H1 (cell line): ENCODE measurements at regions not wholly inside any gene's neighbourhood (a gene's known extent, or its start where the extent isn't known, plus 50 kb on each side); places are given as distances from the start of the nearest gene placed in this dataset.
A peak's percentile ranks its signal among the peaks of the same experiment; 100 is the strongest.

Source experiments
- CTCF ChIA-PET: fragments of 300-600 bp; sonication (Branson Sonifier 250); formaldehyde crosslinking; loops from one replicate; lab custom pipeline; 2021; ENCODE audit not compliant: partially characterized antibody; lab: Charles Lee
- POLR2A ChIA-PET: fragments of 300-600 bp; sonication (Branson Sonifier 250); formaldehyde crosslinking; loops from one replicate; lab custom pipeline; 2021; ENCODE audit warnings: inconsistent platforms; ENCODE audit not compliant: partially characterized antibody; lab: Charles Lee
- DNase-seq, 2 experiments: peaks; one replicate each; pipeline versions ENCODE4 v3.0.0 to v3.0.0-alpha.2; 2010 to 2022; ENCODE audit warnings: low spot score in 2 of 2, low read depth in 1 of 2, mixed read lengths in 1 of 2
- FAIRE-seq: peaks from 2 replicates; lab custom pipeline; 2011; peaks lifted over from hg19 to GRCh38; lab: Jason Lieb, UNC
- H2AFZ ChIP-seq: 2 replicates; pipeline ENCODE4 v1.8.1; 2012; ENCODE audit warnings: low read length, inconsistent platforms
- H2AK5ac ChIP-seq: 2 replicates; pipeline ENCODE4 v1.6.1; 2013; ENCODE audit warnings: low read depth, low read length
- H2BK120ac ChIP-seq: replicated peaks from 2 replicates; pipeline ENCODE3; 2013; ENCODE audit warnings: low read depth, low read length, inconsistent platforms
- H2BK12ac ChIP-seq: 2 replicates; pipeline ENCODE4 v1.6.1; 2013; ENCODE audit warnings: low read depth, low read length
- H2BK15ac ChIP-seq: 2 replicates; pipeline ENCODE4 v1.6.1; 2013; ENCODE audit warnings: low read length
- H2BK20ac ChIP-seq: 2 replicates; pipeline ENCODE4 v1.6.1; 2013; ENCODE audit warnings: low read length
- H2BK5ac ChIP-seq: 2 replicates; pipeline ENCODE4 v1.6.1; 2013; ENCODE audit warnings: low read depth, low read length
- H3K14ac ChIP-seq: 2 replicates; pipeline ENCODE4 v1.6.1; 2013; ENCODE audit warnings: inconsistent platforms; ENCODE audit not compliant: insufficient read length
- H3K18ac ChIP-seq: 2 replicates; pipeline ENCODE4 v1.6.1; 2013; ENCODE audit warnings: low read length; ENCODE audit errors: extremely low read depth
- H3K23ac ChIP-seq: 2 replicates; pipeline ENCODE4 v1.6.1; 2013; ENCODE audit warnings: inconsistent platforms; ENCODE audit not compliant: insufficient read length
- H3K23me2 ChIP-seq: 2 replicates; pipeline ENCODE4 v1.6.1; 2013; ENCODE audit warnings: low read depth, low read length
- H3K27ac ChIP-seq: 2 replicates; pipeline ENCODE4 v1.6.1; 2011; ENCODE audit warnings: low read depth, low read length, inconsistent platforms
- H3K27me3 ChIP-seq, 4 experiments: replicated peaks in 1 of 4; 1 replicate in 1 of 4; 2 replicates in 3 of 4; pipeline versions ENCODE4 v1.6.1 to v1.8.1; 2011 to 2013; ENCODE audit warnings: low read length in 3 of 4, mild to moderate bottlenecking in 3 of 4, inconsistent platforms in 2 of 4, mixed read lengths in 2 of 4, moderate library complexity in 1 of 4; ENCODE audit not compliant: control insufficient read depth in 3 of 4, insufficient read depth in 3 of 4; ENCODE audit errors: extremely low read depth in 1 of 4
- H3K36me3 ChIP-seq, 4 experiments: 2 replicates each; pipeline versions ENCODE4 v1.6.1 to v1.8.1; 2011 to 2013; ENCODE audit warnings: mild to moderate bottlenecking in 4 of 4, low read length in 3 of 4, moderate library complexity in 2 of 4, control low read depth in 1 of 4, inconsistent platforms in 1 of 4; ENCODE audit not compliant: insufficient read depth in 4 of 4, control insufficient read depth in 2 of 4
- H3K4ac ChIP-seq: replicated peaks from 2 replicates; pipeline ENCODE3; 2013; ENCODE audit warnings: low read length, low read depth, mixed read lengths, inconsistent platforms; ENCODE audit not compliant: insufficient read length
- H3K4me1 ChIP-seq, 4 experiments: replicated peaks in 1 of 4; 1 replicate in 1 of 4; 2 replicates in 3 of 4; pipeline versions ENCODE4 v1.6.1 to v1.8.1; 2011 to 2013; ENCODE audit warnings: low read length in 3 of 4, inconsistent platforms in 2 of 4, mixed read lengths in 1 of 4; ENCODE audit not compliant: insufficient read depth in 4 of 4, control insufficient read depth in 3 of 4
- H3K4me2 ChIP-seq, 2 experiments: 2 replicates each; pipeline versions ENCODE4 v1.6.1 to v1.8.1; 2011 to 2013; ENCODE audit warnings: low read depth in 2 of 2, low read length in 2 of 2, control low read depth in 1 of 2, inconsistent platforms in 1 of 2, mild to moderate bottlenecking in 1 of 2; ENCODE audit not compliant: insufficient read depth in 1 of 2
- H3K4me3 ChIP-seq, 4 experiments: fragments of 200-600, 300-600 bp in 1 of 4; sonication (generic), shearing (Covaris generic), sonication (Bioruptor Twin) in 1 of 4; 2 replicates each; pipeline versions ENCODE4 v1.5.1 to v1.8.1; 2011 to 2016; ENCODE audit warnings: low read length in 4 of 4, low read depth in 3 of 4, control low read depth in 2 of 4, inconsistent platforms in 2 of 4, mild to moderate bottlenecking in 2 of 4, mixed read lengths in 1 of 4, moderate library complexity in 1 of 4; ENCODE audit not compliant: insufficient read depth in 2 of 4; ENCODE audit errors: extremely low read depth in 1 of 4
- H3K56ac ChIP-seq: replicated peaks from 2 replicates; pipeline ENCODE3; 2013; ENCODE audit warnings: low read depth, mild to moderate bottlenecking, mixed read lengths, low read length, inconsistent platforms; ENCODE audit not compliant: insufficient read length
- H3K79me1 ChIP-seq: 2 replicates; pipeline ENCODE4 v1.6.1; 2013; ENCODE audit warnings: low read depth, low read length, control low read depth
- H3K79me2 ChIP-seq, 2 experiments: 2 replicates each; pipeline versions ENCODE4 v1.6.1 to v1.8.1; 2012 to 2013; ENCODE audit warnings: low read length in 2 of 2, mild to moderate bottlenecking in 2 of 2, inconsistent platforms in 1 of 2; ENCODE audit not compliant: insufficient read depth in 2 of 2, control insufficient read depth in 1 of 2
- H3K9ac ChIP-seq, 4 experiments: replicated peaks in 1 of 4; 1 replicate in 1 of 4; 2 replicates in 3 of 4; pipeline versions ENCODE4 v1.6.1 to v1.8.1; 2011 to 2013; ENCODE audit warnings: low read depth in 3 of 4, low read length in 3 of 4, control low read depth in 2 of 4, mild to moderate bottlenecking in 2 of 4, moderate library complexity in 2 of 4, inconsistent platforms in 1 of 4; ENCODE audit errors: extremely low read depth in 1 of 4
- H3K9me3 ChIP-seq, 2 experiments: 2 replicates each; pipeline versions ENCODE4 v1.6.1 to v1.8.1; 2012 to 2013; ENCODE audit warnings: mild to moderate bottlenecking in 2 of 2, moderate library complexity in 2 of 2, control low read depth in 1 of 2, inconsistent platforms in 1 of 2, low read depth in 1 of 2, low read length in 1 of 2, mixed read lengths in 1 of 2; ENCODE audit not compliant: insufficient read depth in 2 of 2
- H4K20me1 ChIP-seq, 2 experiments: replicated peaks in 1 of 2; 2 replicates each; pipeline versions ENCODE3 to v1.8.1; 2011 to 2013; ENCODE audit warnings: inconsistent platforms in 2 of 2, low read length in 2 of 2, mild to moderate bottlenecking in 1 of 2; ENCODE audit not compliant: insufficient read depth in 2 of 2, control insufficient read depth in 1 of 2
- H4K5ac ChIP-seq: 2 replicates; pipeline ENCODE4 v1.6.1; 2013; ENCODE audit warnings: low read length, low read depth, mixed read lengths, inconsistent platforms; ENCODE audit not compliant: insufficient read length
- H4K8ac ChIP-seq: 2 replicates; pipeline ENCODE4 v1.8.0; 2013; ENCODE audit warnings: mild to moderate bottlenecking, moderate library complexity, low read length, inconsistent platforms; ENCODE audit not compliant: insufficient read depth; ENCODE audit errors: extremely low read depth
- H4K91ac ChIP-seq: replicated peaks from 2 replicates; pipeline ENCODE3; 2013; ENCODE audit warnings: low read length, mixed read lengths, inconsistent platforms; ENCODE audit not compliant: insufficient read length
- KDM5A ChIP-seq: fragments of 200-600 bp; IDR thresholded peaks from 2 replicates; pipeline ENCODE4 v1.7.1; 2012; ENCODE audit warnings: mild to moderate bottlenecking, low read length, inconsistent platforms, mixed read lengths
- RAD21 ChIP-seq, 2 experiments: IDR thresholded peaks in 1 of 2; conservative IDR thresholded peaks in 1 of 2; 2 replicates each; pipeline ENCODE4 v1.6.1; 2011; ENCODE audit warnings: low read depth in 2 of 2, low read length in 2 of 2, improper control_type of control experiment in 1 of 2, inconsistent platforms in 1 of 2, mild to moderate bottlenecking in 1 of 2, moderate library complexity in 1 of 2
- RXRA ChIP-seq: IDR thresholded peaks from 2 replicates; pipeline ENCODE4 v1.6.1; 2011; ENCODE audit warnings: low read depth, mild to moderate bottlenecking, low read length, moderate library complexity; ENCODE audit not compliant: insufficient read depth
- SP1 ChIP-seq: IDR thresholded peaks from 2 replicates; pipeline ENCODE4 v1.6.1; 2011; ENCODE audit warnings: low read depth, low read length
- TAF1 ChIP-seq: IDR thresholded peaks from 2 replicates; pipeline ENCODE4 v1.6.1; 2011; ENCODE audit warnings: mild to moderate bottlenecking, low read depth, low read length
- TCF12 ChIP-seq: IDR thresholded peaks from 2 replicates; pipeline ENCODE4 v1.6.1; 2011; ENCODE audit warnings: low read depth, mild to moderate bottlenecking, low read length
- WGBS, 2 experiments: shearing (Covaris generic) in 1 of 2; methylation state at CpG; one replicate each; pipeline versions ENCODE4 v1.1.6 to v1.1.7; 2013 to 2015; ENCODE audit warnings: low lambda C conversion rate in 2 of 2, mixed read lengths in 2 of 2, inconsistent platforms in 1 of 2, low coverage in 1 of 2, missing lambda C conversion rate in 1 of 2; ENCODE audit not compliant: insufficient replicate concordance in 2 of 2, insufficient coverage in 1 of 2, insufficient read length in 1 of 2; ENCODE audit errors: extremely low coverage in 1 of 2, missing lambda C conversion rate in 1 of 2; 5-methylcytosine and 5-hydroxymethylcytosine counted together
- TF ChIP-seq, protein P1 (sequence below), 3 experiments: IDR thresholded peaks; 1 replicate in 2 of 3; 2 replicates in 1 of 3; pipeline versions ENCODE4 v1.5.1 to v1.6.1; 2011; ENCODE audit warnings: low read length in 3 of 3, mild to moderate bottlenecking in 3 of 3, inconsistent platforms in 2 of 3, low read depth in 1 of 3, moderate library complexity in 1 of 3; ENCODE audit not compliant: insufficient read depth in 1 of 3; ENCODE audit errors: control extremely low read depth in 1 of 3

DNA sequence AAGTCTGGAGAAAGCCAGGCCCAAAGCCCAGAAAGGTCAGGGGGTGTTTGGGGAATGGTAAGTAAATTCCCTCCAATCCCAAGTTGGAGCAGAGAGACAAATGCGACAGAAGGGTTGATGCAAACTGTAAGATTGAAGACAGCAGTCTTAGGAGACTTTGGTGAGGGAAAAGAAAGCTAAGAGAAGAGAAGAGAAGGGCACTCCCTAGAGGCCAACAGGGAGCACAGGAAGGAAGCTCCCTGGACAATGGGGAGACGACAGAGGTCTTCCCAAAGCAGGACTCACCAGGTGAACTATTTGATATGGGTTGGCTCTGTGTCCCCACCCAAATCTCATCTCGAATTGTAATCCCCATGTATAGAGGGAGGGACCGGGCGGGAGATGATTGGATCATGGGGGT, 151.5 kb downstream of the KIF20B start:
- Histone ChIP-seq H3K4me1 (no peaks in the 10 kb centered on the region), H3K4me3 (no peak overlapping the region), H2BK20ac (no peak overlapping the region), H2BK15ac (no peak overlapping the region), H2BK5ac (no peak overlapping the region), H3K27me3 (peaks cover 0 to 2% (median 0%) of the 10 kb centered on the region in 4 experiments; a peak in 1 of 7 replicates), H3K4ac (no peak overlapping the region), H2AK5ac (no peak overlapping the region), H4K91ac (no peak overlapping the region), H3K23me2 (no peaks in the 10 kb centered on the region), H3K23ac (no peak overlapping the region), H2BK12ac (no peak overlapping the region), H3K4me2 (no peak overlapping the region), H3K9me3 (no peaks in the 10 kb centered on the region), H4K20me1 (no peaks in the 10 kb centered on the region), H3K9ac (no peak overlapping the region), H3K79me2 (no peaks in the 10 kb centered on the region)
- ChIA-PET CTCF (interaction anchor here (0.6 to 2.3 kb wide), 27 partner anchors 9 to 1013 kb away, joined by 3 to 17 read pairs (median 3); no protein-coding TSS in a partner anchor), POLR2A (no interaction called here)
- DNase-seq = no peak
- no peak for TF ChIP-seq TAF1
- TF ChIP-seq TCF12 = no peak
- peak; percentile 13 to 37; a peak in 2 of 4 replicates for TF ChIP-seq RAD21 (IDR thresholded peaks at IDR 0.05 in 1 of 2, conservative IDR thresholded peaks at IDR 0.05 in 1 of 2; ENCODE audit: low read depth in 2 of 2, low read length in 2 of 2)
- no peak for TF ChIP-seq RXRA
- TF ChIP-seq, protein P1, sequence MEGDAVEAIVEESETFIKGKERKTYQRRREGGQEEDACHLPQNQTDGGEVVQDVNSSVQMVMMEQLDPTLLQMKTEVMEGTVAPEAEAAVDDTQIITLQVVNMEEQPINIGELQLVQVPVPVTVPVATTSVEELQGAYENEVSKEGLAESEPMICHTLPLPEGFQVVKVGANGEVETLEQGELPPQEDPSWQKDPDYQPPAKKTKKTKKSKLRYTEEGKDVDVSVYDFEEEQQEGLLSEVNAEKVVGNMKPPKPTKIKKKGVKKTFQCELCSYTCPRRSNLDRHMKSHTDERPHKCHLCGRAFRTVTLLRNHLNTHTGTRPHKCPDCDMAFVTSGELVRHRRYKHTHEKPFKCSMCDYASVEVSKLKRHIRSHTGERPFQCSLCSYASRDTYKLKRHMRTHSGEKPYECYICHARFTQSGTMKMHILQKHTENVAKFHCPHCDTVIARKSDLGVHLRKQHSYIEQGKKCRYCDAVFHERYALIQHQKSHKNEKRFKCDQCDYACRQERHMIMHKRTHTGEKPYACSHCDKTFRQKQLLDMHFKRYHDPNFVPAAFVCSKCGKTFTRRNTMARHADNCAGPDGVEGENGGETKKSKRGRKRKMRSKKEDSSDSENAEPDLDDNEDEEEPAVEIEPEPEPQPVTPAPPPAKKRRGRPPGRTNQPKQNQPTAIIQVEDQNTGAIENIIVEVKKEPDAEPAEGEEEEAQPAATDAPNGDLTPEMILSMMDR (IDR thresholded peaks at IDR 0.05; ENCODE audit: control extremely low read depth in 1 of 3, insufficient read depth in 1 of 3, low read depth in 1 of 3, low read length in 3 of 3) = peak; percentile 2 to 17 (median 3); a peak in 2 of 4 replicates
- TF ChIP-seq KDM5A = no peak
- no peak for TF ChIP-seq SP1
- TF ChIP-seq, all 59 proteins: peak for 2
- H3K79me1 ChIP-seq = no peaks in the 10 kb centered on the region
- 77% methylated on average over 5 of the region's 5 CpGs; no CpG with 5 or more reads in 1 of the 2 experiments for WGBS, 2 experiments
- no peak overlapping the region for H2BK120ac ChIP-seq
- no peak overlapping the region for H3K56ac ChIP-seq
- no peak overlapping the region for H4K5ac ChIP-seq
- no peak overlapping the region for H3K14ac ChIP-seq
- no peak overlapping the region for H3K18ac ChIP-seq
- no peak overlapping the region for H4K8ac ChIP-seq
- H3K27ac ChIP-seq = no peak overlapping the region
- no peak for FAIRE-seq
- H3K36me3 ChIP-seq = no peaks in the 10 kb centered on the region
- H2AFZ ChIP-seq = no peak overlapping the region
